SK-N-SH treated with all-trans-retinoic acid at 6 μM for 48 hours (cell line): ENCODE measurements at regions not wholly inside any gene's neighbourhood (a gene's known extent, or its start where the extent isn't known, plus 50 kb on each side); places are given as distances from the start of the nearest gene placed in this dataset.

ENCODE experiments used
- ARNTL ChIP-seq: fragments of 450-650 bp; formaldehyde crosslinking; IDR thresholded peaks from 2 replicates; pipeline ENCODE4 v1.5.0; 2020; ENCODE audit warnings: low read depth, mild to moderate bottlenecking, moderate library complexity, borderline replicate concordance
- CREB5 ChIP-seq: fragments of 250-450 bp; sonication (Bioruptor Pico); IDR thresholded peaks from 2 replicates; pipeline ENCODE4 v1.5.1; 2020; ENCODE audit warnings: low read depth, mild to moderate bottlenecking, moderate library complexity
- CSDC2 ChIP-seq: fragments of 250-450 bp; sonication (Bioruptor Pico); IDR thresholded peaks from 2 replicates; pipeline ENCODE4 v1.5.0; 2020; ENCODE audit warnings: mild to moderate bottlenecking, moderate library complexity
- ISL1 ChIP-seq: fragments of 250-450 bp; sonication (Bioruptor Pico); IDR thresholded peaks from 2 replicates; pipeline ENCODE4 v2.1.2; 2022; ENCODE audit warnings: mild to moderate bottlenecking, moderate library complexity
- OSR1 ChIP-seq: fragments of 250-450 bp; sonication (Bioruptor Pico); IDR thresholded peaks from 2 replicates; pipeline ENCODE4 v1.8.0; 2022; ENCODE audit warnings: moderate library complexity, mild to moderate bottlenecking, inconsistent platforms
- TCF4 ChIP-seq: fragments of 250-450 bp; sonication (Bioruptor Pico); IDR thresholded peaks from 2 replicates; pipeline ENCODE4 v1.8.0; 2021; ENCODE audit warnings: mild to moderate bottlenecking, moderate library complexity, borderline replicate concordance
- TOX ChIP-seq: fragments of 250-450 bp; sonication (Bioruptor Pico); IDR thresholded peaks from 2 replicates; pipeline ENCODE4 v1.8.0; 2021; ENCODE audit warnings: mild to moderate bottlenecking, moderate library complexity, borderline replicate concordance
- ZC3H10 ChIP-seq: fragments of 250-450 bp; sonication (Bioruptor Pico); IDR thresholded peaks from 2 replicates; pipeline ENCODE4 v1.5.1; 2021; ENCODE audit warnings: mild to moderate bottlenecking, moderate library complexity
- ZFP30 ChIP-seq: fragments of 450-650 bp; formaldehyde crosslinking; IDR thresholded peaks from 2 replicates; pipeline ENCODE4 v1.5.0; 2022; ENCODE audit warnings: mild to moderate bottlenecking, moderate library complexity
- ZNF70 ChIP-seq: fragments of 450-650 bp; formaldehyde crosslinking; IDR thresholded peaks from 2 replicates; pipeline ENCODE4 v1.5.0; 2020; ENCODE audit warnings: mild to moderate bottlenecking, moderate library complexity
- TF ChIP-seq, protein P1 (sequence below): fragments of 250-450 bp; sonication (Bioruptor Pico); IDR thresholded peaks from 2 replicates; pipeline ENCODE4 v1.8.0; 2020; ENCODE audit warnings: mild to moderate bottlenecking, moderate library complexity, borderline replicate concordance

GRCh38 chr5:2581418-2581817, 170.1 kb downstream of the IRX2 start:
- TF ChIP-seq ZNF70: no peak
- TF ChIP-seq ISL1 (CRISPR knock-in tag): no peak
- TF ChIP-seq ZFP30 (CRISPR knock-in tag): no peak
- TF ChIP-seq, protein P1, sequence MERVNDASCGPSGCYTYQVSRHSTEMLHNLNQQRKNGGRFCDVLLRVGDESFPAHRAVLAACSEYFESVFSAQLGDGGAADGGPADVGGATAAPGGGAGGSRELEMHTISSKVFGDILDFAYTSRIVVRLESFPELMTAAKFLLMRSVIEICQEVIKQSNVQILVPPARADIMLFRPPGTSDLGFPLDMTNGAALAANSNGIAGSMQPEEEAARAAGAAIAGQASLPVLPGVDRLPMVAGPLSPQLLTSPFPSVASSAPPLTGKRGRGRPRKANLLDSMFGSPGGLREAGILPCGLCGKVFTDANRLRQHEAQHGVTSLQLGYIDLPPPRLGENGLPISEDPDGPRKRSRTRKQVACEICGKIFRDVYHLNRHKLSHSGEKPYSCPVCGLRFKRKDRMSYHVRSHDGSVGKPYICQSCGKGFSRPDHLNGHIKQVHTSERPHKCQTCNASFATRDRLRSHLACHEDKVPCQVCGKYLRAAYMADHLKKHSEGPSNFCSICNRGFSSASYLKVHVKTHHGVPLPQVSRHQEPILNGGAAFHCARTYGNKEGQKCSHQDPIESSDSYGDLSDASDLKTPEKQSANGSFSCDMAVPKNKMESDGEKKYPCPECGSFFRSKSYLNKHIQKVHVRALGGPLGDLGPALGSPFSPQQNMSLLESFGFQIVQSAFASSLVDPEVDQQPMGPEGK: no peak
- no peak for TF ChIP-seq ARNTL (CRISPR knock-in tag)
- TF ChIP-seq CREB5: no peak
- TF ChIP-seq TOX: no peak
- TF ChIP-seq TCF4 (CRISPR knock-in tag): no peak
- no peak for TF ChIP-seq OSR1 (CRISPR knock-in tag)
- no peak for TF ChIP-seq ZC3H10 (CRISPR knock-in tag)
- no peak for TF ChIP-seq CSDC2 (CRISPR knock-in tag)
